ENCODE measurements at regions not wholly inside any gene's neighbourhood (a gene's known extent, or its start where the extent isn't known, plus 50 kb on each side); places are given as distances from the start of the nearest gene placed in this dataset.
A peak's percentile ranks its signal among the peaks of the same experiment; 100 is the strongest.

- no peaks in the 10 kb centered on the region for H3K27me3 Mint-ChIP-seq (ENCODE audit: insufficient read depth)
- Histone ChIP-seq H3K27me3 (ENCODE audit: control insufficient read depth, insufficient read depth, low read length, poor library complexity, severe bottlenecking) (no peaks in the 10 kb centered on the region), H3K36me3 (ENCODE audit: control insufficient read depth, insufficient read depth, low read length) (no peaks in the 10 kb centered on the region), H3K9me3 (ENCODE audit: control insufficient read depth, low read length) (no peaks in the 10 kb centered on the region), H3K4me3 (ENCODE audit: low read length) (no peak overlapping the region), H3K9ac (ENCODE audit: extremely low read depth, low read length, poor library complexity, severe bottlenecking) (no peak overlapping the region), H3K4me1 (ENCODE audit: control insufficient read depth, insufficient read depth, low read length) (no peaks in the 10 kb centered on the region), H3K27ac (ENCODE audit: low read depth, low read length) (no peak overlapping the region)
- 95 to 100% methylated on average over 1 of the region's 1 CpG for WGBS, 2 experiments (ENCODE audit: insufficient coverage in 1 of 2, insufficient read length in 1 of 2)
- H3K9me3 Mint-ChIP-seq, result no peaks in the 10 kb centered on the region
- TF ChIP-seq CTCF (conservative IDR thresholded peaks at IDR 0.05), result no peak
- DNase-seq, result no peak
- peaks cover 7% of the 10 kb centered on the region for H3K36me3 Mint-ChIP-seq (ENCODE audit: low read depth)
- no peaks in the 10 kb centered on the region for H3K4me1 Mint-ChIP-seq
- H3K4me3 Mint-ChIP-seq, result no peak overlapping the region
- peak overlapping the region; percentile 48 for H3K27ac Mint-ChIP-seq
Measured at GRCh38 chr4:151573945-151574344, 165.0 kb downstream of the FHIP1A start.

GRCh38 chr4:151574968-151575367 lies 166.0 kb downstream of the FHIP1A start:
- Mint-ChIP-seq H3K9me3 (no peaks in the 10 kb centered on the region), H3K4me1 (no peaks in the 10 kb centered on the region), H3K36me3 (ENCODE audit: low read depth) (peaks cover 7% of the 10 kb centered on the region), H3K27me3 (ENCODE audit: insufficient read depth) (no peaks in the 10 kb centered on the region), H3K27ac (no peak overlapping the region), H3K4me3 (no peak overlapping the region)
- Histone ChIP-seq H3K27me3 (ENCODE audit: control insufficient read depth, insufficient read depth, low read length, poor library complexity, severe bottlenecking) (no peaks in the 10 kb centered on the region), H3K9ac (ENCODE audit: extremely low read depth, low read length, poor library complexity, severe bottlenecking) (no peak overlapping the region), H3K4me3 (ENCODE audit: low read length) (no peak overlapping the region), H3K4me1 (ENCODE audit: control insufficient read depth, insufficient read depth, low read length) (no peaks in the 10 kb centered on the region), H3K36me3 (ENCODE audit: control insufficient read depth, insufficient read depth, low read length) (no peaks in the 10 kb centered on the region), H3K27ac (ENCODE audit: low read depth, low read length) (no peak overlapping the region), H3K9me3 (ENCODE audit: control insufficient read depth, low read length) (no peaks in the 10 kb centered on the region)
- DNase-seq, result no peak
- TF ChIP-seq CTCF (conservative IDR thresholded peaks at IDR 0.05), result no peak

- no peaks in the 10 kb centered on the region for H3K9me3 ChIP-seq (ENCODE audit: control insufficient read depth, low read length)
- TF ChIP-seq CTCF (conservative IDR thresholded peaks at IDR 0.05), result no peak
- H3K4me1 Mint-ChIP-seq, result no peaks in the 10 kb centered on the region
- no peak overlapping the region for H3K27ac ChIP-seq (ENCODE audit: low read depth, low read length)
- H3K4me3 Mint-ChIP-seq, result no peak overlapping the region
- no peaks in the 10 kb centered on the region for H3K9me3 Mint-ChIP-seq
- no peak overlapping the region for H3K9ac ChIP-seq (ENCODE audit: extremely low read depth, low read length, poor library complexity, severe bottlenecking)
- H3K27me3 Mint-ChIP-seq (ENCODE audit: insufficient read depth), result no peaks in the 10 kb centered on the region
- no peaks in the 10 kb centered on the region for H3K4me1 ChIP-seq (ENCODE audit: control insufficient read depth, insufficient read depth, low read length)
- 94 to 95% methylated on average over 2 to 3 of the region's 3 CpGs for WGBS, 2 experiments (ENCODE audit: insufficient coverage in 1 of 2, insufficient read length in 1 of 2)
- no peak for DNase-seq
- H3K36me3 Mint-ChIP-seq (ENCODE audit: low read depth), result peaks cover 7% of the 10 kb centered on the region
- H3K27me3 ChIP-seq (ENCODE audit: control insufficient read depth, insufficient read depth, low read length, poor library complexity, severe bottlenecking), result no peaks in the 10 kb centered on the region
- H3K4me3 ChIP-seq (ENCODE audit: low read length), result no peak overlapping the region
- no peak overlapping the region for H3K27ac Mint-ChIP-seq
- H3K36me3 ChIP-seq (ENCODE audit: control insufficient read depth, insufficient read depth, low read length), result no peaks in the 10 kb centered on the region
Measured at GRCh38 chr4:151575646-151576045, 166.7 kb downstream of the FHIP1A start.

All from endodermal cell (in vitro differentiated cells).